ENCODE measurements at regions not wholly inside any gene's neighbourhood (a gene's known extent, or its start where the extent isn't known, plus 50 kb on each side); places are given as distances from the start of the nearest gene placed in this dataset.
"Not testable (repeated sequence)": the region's sequence is repeated elsewhere in the genome, so short reads cannot be mapped to it uniquely, and the experiment has no call there.

- peak; percentile 40 for FAIRE-seq
Measured at GRCh38 chr4:159008671-159009070, 94.2 kb upstream of the RAPGEF2 start.

DNA sequence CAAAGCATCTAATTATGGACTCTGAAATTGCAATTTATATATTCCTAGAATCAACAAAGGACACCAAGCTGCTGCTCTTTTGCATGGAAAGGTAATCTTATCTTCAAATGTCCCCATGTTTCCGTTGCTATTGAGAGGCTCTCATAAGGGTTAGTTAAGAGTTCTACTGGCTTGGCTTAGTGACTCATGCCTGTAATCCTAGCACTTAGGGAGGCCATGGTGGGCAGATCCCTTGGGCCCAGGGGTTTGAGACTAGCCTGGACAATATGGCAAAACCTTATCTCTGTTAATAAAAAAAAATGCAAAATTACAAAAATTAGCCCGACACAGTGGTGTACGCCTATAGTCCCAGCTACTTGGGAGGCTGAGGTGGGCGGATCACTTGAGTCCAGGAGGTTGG is 93.4 kb upstream of the RAPGEF2 start:
- no peak for FAIRE-seq

- no peak for FAIRE-seq
Measured at GRCh38 chr4:159010100-159010499, 92.8 kb upstream of the RAPGEF2 start.

GRCh38 chr4:159010563-159011260 is 92.2 kb upstream of the RAPGEF2 start:
- no peak for FAIRE-seq

DNA sequence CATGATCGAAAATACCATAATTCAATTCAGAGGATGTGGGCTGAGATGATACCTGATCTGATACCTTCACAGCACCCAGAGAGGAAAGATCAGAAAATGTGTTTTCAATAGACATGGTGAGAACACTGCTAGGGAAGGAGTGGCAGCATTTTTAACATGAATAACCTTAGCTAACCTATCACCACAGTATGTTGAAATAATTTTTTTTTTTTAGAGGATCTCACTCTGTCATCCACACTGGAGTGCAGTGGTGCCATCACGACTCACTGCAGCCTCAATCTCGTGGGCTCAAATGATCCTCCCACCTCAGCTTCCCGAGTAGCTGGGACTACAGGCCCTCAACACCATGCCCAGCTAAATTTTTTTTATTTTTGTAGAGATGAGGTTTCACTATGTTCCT is 90.5 kb upstream of the RAPGEF2 start:
- no peak for FAIRE-seq

DNA sequence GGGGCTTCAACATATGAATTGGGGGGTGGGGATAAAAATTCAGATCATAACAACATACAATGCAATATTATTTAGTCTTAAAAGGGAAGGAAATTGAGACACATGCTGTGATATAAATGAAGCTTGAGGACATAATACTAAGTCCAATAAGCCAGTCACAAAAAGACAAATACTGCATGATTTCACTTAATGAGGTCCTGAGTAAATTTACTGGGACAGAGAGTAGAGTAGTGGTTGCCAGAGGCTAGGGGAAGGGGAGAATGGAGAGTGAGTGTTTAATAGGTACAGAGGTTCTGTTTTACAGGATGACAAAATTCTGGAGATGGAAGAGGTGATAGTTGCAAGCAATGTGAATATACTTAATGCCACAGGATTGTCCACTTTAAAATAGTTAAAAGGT is 89.2 kb upstream of the RAPGEF2 start:
- FAIRE-seq = no peak

- no peak for FAIRE-seq
Measured at GRCh38 chr4:159014859-159015258, 88.0 kb upstream of the RAPGEF2 start.

- FAIRE-seq = no peak
Measured at GRCh38 chr4:159015841-159016240, 87.0 kb upstream of the RAPGEF2 start.

DNA sequence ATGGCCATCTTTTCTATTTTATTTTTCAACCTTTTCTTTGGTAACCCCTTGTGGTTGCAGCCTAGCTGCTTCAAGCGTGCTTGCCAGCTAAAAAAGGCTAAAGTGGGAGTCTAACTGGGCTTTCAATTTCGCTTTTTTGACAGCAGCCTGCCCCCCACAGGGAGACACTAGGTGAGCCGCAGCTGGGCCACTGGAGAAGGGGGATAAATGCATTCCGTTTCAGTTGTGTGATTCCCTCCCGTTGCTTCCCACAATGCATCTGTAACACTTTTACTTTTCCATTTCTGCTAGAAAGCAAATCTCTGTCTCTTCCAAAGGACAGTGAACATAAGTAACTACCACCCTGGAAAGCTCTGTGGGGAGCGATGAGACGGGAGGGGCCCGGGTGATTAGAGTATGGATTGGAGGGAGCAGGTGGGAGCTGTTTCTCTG is 86.3 kb upstream of the RAPGEF2 start:
- FAIRE-seq = no peak

- FAIRE-seq = no peak
Measured at GRCh38 chr4:159017323-159018026, 85.4 kb upstream of the RAPGEF2 start.

- FAIRE-seq = no peak
Measured at GRCh38 chr4:159018062-159018629, 84.7 kb upstream of the RAPGEF2 start.

GRCh38 chr4:159019356-159019755 is 83.5 kb upstream of the RAPGEF2 start:
- no peak for FAIRE-seq

- FAIRE-seq = no peak
Measured at GRCh38 chr4:159021597-159022385, 81.1 kb upstream of the RAPGEF2 start.

- no peak for FAIRE-seq
Measured at GRCh38 chr4:159023741-159024140, 79.1 kb upstream of the RAPGEF2 start.

GRCh38 chr4:159024266-159024665 is 78.6 kb upstream of the RAPGEF2 start:
- FAIRE-seq = no peak

DNA sequence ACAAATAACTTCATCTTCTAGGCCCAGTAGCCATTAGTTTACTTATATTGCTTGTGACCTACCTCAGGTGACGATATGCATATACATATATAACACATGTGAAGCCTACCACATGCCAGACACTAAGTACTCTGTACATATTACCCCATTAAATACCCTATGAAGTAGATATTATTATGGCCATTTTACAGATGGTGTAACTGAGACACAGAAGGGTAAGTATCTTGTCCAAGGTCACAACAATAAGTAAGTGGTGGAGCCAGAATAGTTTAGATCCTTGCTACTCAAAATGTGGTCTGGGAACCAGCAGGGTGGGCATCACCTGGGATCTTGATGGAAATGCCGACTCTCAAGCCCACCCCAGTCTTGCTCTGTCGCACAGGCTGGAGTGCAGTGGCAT is 78.1 kb upstream of the RAPGEF2 start:
- FAIRE-seq = no peak

DNA sequence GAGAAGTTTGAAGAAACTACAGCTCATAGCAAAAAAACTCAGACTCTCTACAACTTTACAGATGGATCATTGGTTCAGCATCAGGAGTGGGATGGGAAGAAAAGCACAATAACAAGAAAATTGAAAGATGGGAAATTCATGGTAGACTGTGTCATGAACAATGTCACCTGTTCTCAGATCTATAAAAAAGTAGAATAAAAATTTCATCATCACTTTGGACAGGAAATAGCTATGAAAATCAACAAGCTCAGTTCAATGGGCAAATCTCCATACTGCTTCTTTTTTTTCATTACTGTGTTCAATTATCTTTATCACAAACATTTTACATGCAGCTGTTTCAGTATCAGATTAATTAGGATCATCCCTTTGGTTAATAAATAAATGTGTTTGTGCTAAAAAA is 76.5 kb upstream of the RAPGEF2 start:
- no peak for FAIRE-seq

GRCh38 chr4:159027535-159027934 is 75.3 kb upstream of the RAPGEF2 start:
- FAIRE-seq = no peak

GRCh38 chr4:159029481-159029880 is 73.4 kb upstream of the RAPGEF2 start:
- no peak for FAIRE-seq

GRCh38 chr4:159030297-159030696 is 72.6 kb upstream of the RAPGEF2 start:
- FAIRE-seq = not testable (repeated sequence)

DNA sequence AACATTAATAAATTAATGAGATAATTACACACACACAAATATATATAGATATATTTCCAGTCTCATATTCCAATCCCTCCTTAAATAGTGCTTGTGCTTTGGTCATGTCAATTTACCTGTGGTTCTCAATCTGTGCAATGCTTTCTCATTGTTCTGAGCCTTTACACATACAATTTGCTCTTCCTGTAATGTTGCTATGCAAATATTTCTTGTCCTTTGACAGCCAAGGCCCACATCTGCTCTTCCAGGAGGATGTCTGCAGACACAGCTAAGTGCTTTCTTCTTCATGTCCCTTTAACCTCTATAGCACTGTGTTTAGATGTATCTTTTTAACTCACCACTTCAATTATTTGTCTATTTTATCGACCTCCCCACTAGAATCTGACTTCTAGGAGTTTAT is 67.3 kb upstream of the RAPGEF2 start:
- no peak for FAIRE-seq

- FAIRE-seq = no peak
Measured at GRCh38 chr4:159038536-159038935, 64.3 kb upstream of the RAPGEF2 start.

All from A204.1 (cell line).